ENCODE measurements at regions not wholly inside any gene's neighbourhood (a gene's known extent, or its start where the extent isn't known, plus 50 kb on each side); places are given as distances from the start of the nearest gene placed in this dataset.

GRCh38 chr7:153286763-153287162, 527.2 kb downstream of the ACTR3B start:
- TF ChIP-seq CTCF (conservative IDR thresholded peaks at IDR 0.05; ENCODE audit: low read depth, low read length): no peak
- no peak for TF ChIP-seq EZH2 (IDR thresholded peaks at IDR 0.05; ENCODE audit: borderline replicate concordance, low read depth, low read length, poor library complexity, severe bottlenecking)

Data from A673 (cell line).